Breast epithelium (tissue), 4 donors: ENCODE measurements at regions not wholly inside any gene's neighbourhood (a gene's known extent, or its start where the extent isn't known, plus 50 kb on each side); places are given as distances from the start of the nearest gene placed in this dataset.

ENCODE experiments used
- DNase-seq, 2 donors: peaks; one replicate each; pipeline ENCODE4 v3.0.0-alpha.2; 2019; ENCODE audit warnings: low spot score in 2 of 2
- H3K27ac ChIP-seq, 2 donors: fragments of 200-600 bp; sonication (generic) in 1 of 2; one replicate each; pipeline ENCODE4 v1.5.1; 2016 to 2019; ENCODE audit warnings: mild to moderate bottlenecking in 1 of 2
- H3K27me3 ChIP-seq, 2 donors: fragments of 200-600 bp; sonication (generic) in 1 of 2; one replicate each; pipeline versions ENCODE4 v1.5.1 to v1.6.0; 2017 to 2019; ENCODE audit warnings: control low read depth in 1 of 2, mild to moderate bottlenecking in 1 of 2
- H3K36me3 ChIP-seq: fragments of 200-600 bp; one replicate; pipeline ENCODE4 v1.5.1; 2019
- H3K4me1 ChIP-seq, 2 donors: fragments of 200-600 bp; sonication (generic); one replicate each; pipeline ENCODE4 v1.5.1; 2016 to 2019; ENCODE audit warnings: control low read depth in 1 of 2
- H3K4me3 ChIP-seq, 3 donors: fragments of 200-600 bp; sonication (generic); 1 replicate in 2 of 3; 2 replicates in 1 of 3; pipeline ENCODE4 v1.5.1; 2016 to 2019; ENCODE audit warnings: mild to moderate bottlenecking in 3 of 3, moderate library complexity in 2 of 3
- H3K9me3 ChIP-seq, 2 donors: fragments of 200-600 bp; sonication (generic) in 1 of 2; one replicate each; pipeline ENCODE4 v1.5.1; 2016 to 2019; ENCODE audit warnings: control low read depth in 1 of 2
- CTCF ChIP-seq, 3 donors: fragments of 450-650 bp; IDR thresholded peaks; one replicate each; pipeline ENCODE4 v1.5.1; 2016 to 2017; ENCODE audit warnings: antibody characterized with exemption in 3 of 3, mild to moderate bottlenecking in 3 of 3, moderate library complexity in 3 of 3
- POLR2A ChIP-seq: fragments of 450-650 bp; IDR thresholded peaks from one replicate; pipeline ENCODE4 v1.6.1; 2016; ENCODE audit warnings: antibody characterized with exemption, mild to moderate bottlenecking, moderate library complexity
- POLR2AphosphoS5 ChIP-seq, 3 donors: sonication (generic); formaldehyde crosslinking; IDR thresholded peaks; one replicate each; pipeline ENCODE4 v1.6.1; 2017; ENCODE audit warnings: antibody characterized with exemption in 3 of 3
- intact Hi-C: fragments of 100-400 bp; cut with DNase I; formaldehyde crosslinking; loops from one replicate; pipeline ENCODE4 v1.15.1; 2023; ENCODE audit warnings: low total_unique reads

GRCh38 chr6:98639089-98639635 lies 195.2 kb upstream of the POU3F2 start:
- Histone ChIP-seq H3K9me3 (no peaks in the 10 kb centered on the region), H3K27me3 (peaks cover 0 to 3% of the 10 kb centered on the region in 2 donors), H3K27ac (no peak overlapping the region), H3K4me3 (no peak overlapping the region), H3K36me3 (no peaks in the 10 kb centered on the region), H3K4me1 (no peaks in the 10 kb centered on the region)
- DNase-seq, result no peak
- TF ChIP-seq CTCF (IDR thresholded peaks at IDR 0.05) (no peak), POLR2A (no peak), POLR2AphosphoS5 (IDR thresholded peaks at IDR 0.05) (no peak)
- intact Hi-C loops, result no loop called here

GRCh38 chr6:98640366-98640765 lies 194.0 kb upstream of the POU3F2 start:
- Histone ChIP-seq H3K4me1 (no peaks in the 10 kb centered on the region), H3K27me3 (peaks cover 0 to 5% of the 10 kb centered on the region in 2 donors), H3K36me3 (no peaks in the 10 kb centered on the region), H3K9me3 (no peaks in the 10 kb centered on the region), H3K4me3 (no peak overlapping the region), H3K27ac (no peak overlapping the region)
- intact Hi-C loops, result no loop called here
- DNase-seq, result no peak
- TF ChIP-seq POLR2A (no peak), POLR2AphosphoS5 (IDR thresholded peaks at IDR 0.05) (no peak), CTCF (IDR thresholded peaks at IDR 0.05) (no peak)

GRCh38 chr6:98641949-98642719 lies 192.2 kb upstream of the POU3F2 start:
- no peaks in the 10 kb centered on the region for H3K4me1 ChIP-seq
- H3K4me3 ChIP-seq, result no peak overlapping the region
- no peak overlapping the region for H3K27ac ChIP-seq
- H3K27me3 ChIP-seq, result peaks cover 0 to 5% of the 10 kb centered on the region in 2 donors
- no peak for DNase-seq
- intact Hi-C loops, result no loop called here
- no peaks in the 10 kb centered on the region for H3K9me3 ChIP-seq
- H3K36me3 ChIP-seq, result no peaks in the 10 kb centered on the region
- TF ChIP-seq POLR2A, result no peak
- no peak for TF ChIP-seq CTCF (IDR thresholded peaks at IDR 0.05)
- TF ChIP-seq POLR2AphosphoS5 (IDR thresholded peaks at IDR 0.05), result no peak

- TF ChIP-seq POLR2A (no peak), CTCF (IDR thresholded peaks at IDR 0.05) (no peak), POLR2AphosphoS5 (IDR thresholded peaks at IDR 0.05) (no peak)
- Histone ChIP-seq H3K4me3 (no peak overlapping the region), H3K27ac (no peak overlapping the region), H3K9me3 (no peaks in the 10 kb centered on the region), H3K36me3 (no peaks in the 10 kb centered on the region), H3K27me3 (peaks cover 0 to 5% of the 10 kb centered on the region in 2 donors), H3K4me1 (no peaks in the 10 kb centered on the region)
- intact Hi-C loops, result no loop called here
- DNase-seq, result no peak
These were observed 190.3 kb upstream of the POU3F2 start for GRCh38 chr6:98644063-98644462.

GRCh38 chr6:98648211-98648914 lies 186.0 kb upstream of the POU3F2 start:
- TF ChIP-seq CTCF (IDR thresholded peaks at IDR 0.05), result no peak
- TF ChIP-seq POLR2A, result no peak
- no peak for TF ChIP-seq POLR2AphosphoS5 (IDR thresholded peaks at IDR 0.05)
- intact Hi-C loops, result no loop called here
- no peaks in the 10 kb centered on the region for H3K4me1 ChIP-seq
- no peaks in the 10 kb centered on the region for H3K36me3 ChIP-seq
- no peak overlapping the region for H3K27ac ChIP-seq
- no peak for DNase-seq
- no peak overlapping the region for H3K4me3 ChIP-seq
- H3K27me3 ChIP-seq, result peaks cover 0 to 5% of the 10 kb centered on the region in 2 donors
- no peaks in the 10 kb centered on the region for H3K9me3 ChIP-seq
